HCT116 (cell line): ENCODE measurements at regions not wholly inside any gene's neighbourhood (a gene's known extent, or its start where the extent isn't known, plus 50 kb on each side); places are given as distances from the start of the nearest gene placed in this dataset.

ENCODE experiments used
- ATAC-seq: fragments of 200-7000 bp; cut with Tn5 transposase; 2 replicates; pipeline ENCODE4 v1.9.1; 2020; ENCODE audit warnings: mild to moderate bottlenecking, moderate library complexity
- BruUV-seq: library from RNA; stranded (reverse); fragments of 400-500 nt; replicated peaks from 2 replicates; lab custom pipeline; 2021; lab: Mats Ljungman, UMichigan
- CTCF ChIA-PET: fragments of 300-600 bp; sonication (Branson Sonifier 250); formaldehyde crosslinking; loops from one replicate; lab custom pipeline; 2021; ENCODE audit warnings: antibody characterized with exemption; lab: Charles Lee
- POLR2A ChIA-PET: fragments of 300-600, 350-600 bp; sonication (Branson Sonifier 250); formaldehyde crosslinking; loops from one replicate; lab custom pipeline; 2021; ENCODE audit warnings: antibody characterized with exemption; lab: Charles Lee
- RAD21 ChIA-PET, 2 experiments: fragments of 300-600 bp; sonication (Branson Sonifier 250); formaldehyde crosslinking; loops; one replicate each; lab custom pipeline; 2023; ENCODE audit warnings: low total read pairs in 2 of 2; ENCODE audit not compliant: uncharacterized antibody in 2 of 2, unreplicated experiment in 2 of 2, low non-redundant PET in 1 of 2; lab: Charles Lee
- DNase-seq: peaks from one replicate; pipeline ENCODE4 v3.0.0-alpha.2; 2010; ENCODE audit warnings: low read depth, low spot score
- H2AFZ ChIP-seq: fragments of 200-600 bp; shearing (Covaris generic), sonication (generic); 2 replicates; pipeline ENCODE4 v1.6.1; 2017; ENCODE audit warnings: low read depth, mixed run types, mixed read lengths, antibody characterized with exemption, low read length; ENCODE audit not compliant: poor library complexity, severe bottlenecking
- H3K27ac ChIP-seq: 2 replicates; pipeline ENCODE4 v1.5.1; 2012; ENCODE audit warnings: low read depth, low read length
- H3K27me3 ChIP-seq: fragments of 200-600 bp; sonication (generic); 2 replicates; pipeline ENCODE4 v1.6.1; 2016; ENCODE audit warnings: mixed run types, low read length, mixed read lengths; ENCODE audit not compliant: insufficient read depth
- H3K36me3 ChIP-seq, 2 experiments: fragments of 200-500 bp in 1 of 2; fragments of 200-600 bp in 1 of 2; sonication (Bioruptor generic) in 1 of 2; sonication (generic) in 1 of 2; 2 replicates each; pipeline versions ENCODE4 v1.5.1 to v1.6.1; 2014 to 2016; ENCODE audit warnings: low read length in 2 of 2, inconsistent platforms in 1 of 2, mixed read lengths in 1 of 2, mixed run types in 1 of 2; ENCODE audit not compliant: insufficient read depth in 2 of 2, control insufficient read depth in 1 of 2
- H3K4me1 ChIP-seq, 2 experiments: fragments of 200-600 bp in 1 of 2; sonication (generic) in 1 of 2; 2 replicates each; pipeline versions ENCODE4 v1.5.1 to v1.6.1; 2012 to 2017; ENCODE audit warnings: low read length in 2 of 2, inconsistent platforms in 1 of 2, mild to moderate bottlenecking in 1 of 2, mixed read lengths in 1 of 2, mixed run types in 1 of 2, moderate library complexity in 1 of 2; ENCODE audit not compliant: insufficient read depth in 2 of 2, control insufficient read depth in 1 of 2
- H3K4me2 ChIP-seq: fragments of 200-600 bp; sonication (generic); 2 replicates; pipeline ENCODE4 v1.6.1; 2017; ENCODE audit warnings: mixed run types, low read length, mixed read lengths
- H3K4me3 ChIP-seq, 2 experiments: fragments of 200-600 bp in 1 of 2; sonication (generic) in 1 of 2; replicated peaks in 1 of 2; 2 replicates each; pipeline ENCODE4 v1.5.1; 2011 to 2016; ENCODE audit warnings: low read length in 2 of 2, control low read depth in 1 of 2, low read depth in 1 of 2, mild to moderate bottlenecking in 1 of 2, mixed read lengths in 1 of 2, mixed run types in 1 of 2
- H3K79me2 ChIP-seq: fragments of 200-600 bp; sonication (generic); 2 replicates; pipeline ENCODE4 v1.6.1; 2017; ENCODE audit warnings: mild to moderate bottlenecking, mixed run types, low read length, moderate library complexity, mixed read lengths; ENCODE audit not compliant: insufficient read depth
- H3K9ac ChIP-seq: fragments of 200-600 bp; sonication (generic); 2 replicates; pipeline ENCODE4 v1.6.1; 2016; ENCODE audit warnings: low read length, mixed read lengths
- H3K9me2 ChIP-seq: fragments of 200-600 bp; sonication (generic), shearing (Covaris generic); 2 replicates; pipeline ENCODE4 v1.6.1; 2017; ENCODE audit warnings: mixed run types, mild to moderate bottlenecking, moderate library complexity; ENCODE audit not compliant: insufficient read depth
- H3K9me3 ChIP-seq, 2 experiments: fragments of 200-500 bp in 1 of 2; fragments of 200-600 bp in 1 of 2; sonication (Bioruptor generic) in 1 of 2; sonication (generic) in 1 of 2; 2 replicates each; pipeline ENCODE4 v1.6.1; 2014 to 2017; ENCODE audit warnings: low read length in 2 of 2, mixed read lengths in 2 of 2, inconsistent platforms in 1 of 2, low read depth in 1 of 2, mild to moderate bottlenecking in 1 of 2, mixed run types in 1 of 2, moderate library complexity in 1 of 2; ENCODE audit not compliant: control insufficient read depth in 1 of 2, insufficient read depth in 1 of 2
- H4K20me1 ChIP-seq: fragments of 200-600 bp; sonication (generic), shearing (Covaris generic); 2 replicates; pipeline ENCODE4 v1.6.1; 2017; ENCODE audit warnings: mixed run types, mild to moderate bottlenecking, moderate library complexity; ENCODE audit not compliant: insufficient read depth
- CBX3 ChIP-seq: IDR thresholded peaks from 2 replicates; pipeline ENCODE4 v1.6.1; 2012; ENCODE audit warnings: low read depth
- CEBPB ChIP-seq: IDR thresholded peaks from 2 replicates; pipeline ENCODE4 v1.6.1; 2012; ENCODE audit warnings: low read depth
- EZH2 ChIP-seq: fragments of 200-600 bp; sonication (generic); IDR thresholded peaks from 2 replicates; pipeline ENCODE4 v1.6.1; 2017; ENCODE audit warnings: antibody characterized with exemption, mixed run types
- EZH2phosphoT487 ChIP-seq: fragments of 200-600 bp; IDR thresholded peaks from 2 replicates; pipeline ENCODE4 v1.6.1; 2018; ENCODE audit warnings: antibody characterized with exemption, borderline replicate concordance
- FOSL1 ChIP-seq: IDR thresholded peaks from 2 replicates; pipeline ENCODE4 v1.6.1; 2012; ENCODE audit warnings: low read depth
- MAX ChIP-seq: IDR thresholded peaks from 2 replicates; pipeline ENCODE4 v1.6.1; 2012
- POLR2AphosphoS5 ChIP-seq: IDR thresholded peaks from 2 replicates; pipeline ENCODE4 v1.6.1; 2011; ENCODE audit warnings: mild to moderate bottlenecking, low read depth, low read length, moderate library complexity
- RAD21 ChIP-seq: IDR thresholded peaks from 2 replicates; pipeline ENCODE4 v1.6.1; 2012; ENCODE audit warnings: low read depth, mild to moderate bottlenecking
- SIN3A ChIP-seq: IDR thresholded peaks from 2 replicates; pipeline ENCODE4 v1.6.1; 2012; ENCODE audit warnings: low read depth
- SRF ChIP-seq: IDR thresholded peaks from 2 replicates; pipeline ENCODE4 v1.6.1; 2012; ENCODE audit warnings: low read depth
- TCF7L2 ChIP-seq: IDR thresholded peaks from 2 replicates; pipeline ENCODE4 v1.7.0; 2011; ENCODE audit warnings: borderline replicate concordance, inconsistent platforms; ENCODE audit not compliant: insufficient read depth, insufficient read length; ENCODE audit errors: extremely low read depth
- ZFX ChIP-seq: fragments of 450-650 bp; IDR thresholded peaks from 2 replicates; pipeline ENCODE4 v1.6.1; 2017
- ZNF274 ChIP-seq: fragments of 200-500 bp; sonication (Bioruptor generic); IDR thresholded peaks from 2 replicates; pipeline ENCODE4 v1.6.1; 2014; ENCODE audit warnings: mild to moderate bottlenecking, low read depth, low read length, inconsistent platforms
- intact Hi-C: fragments of 100-400 bp; cut with micrococcal nuclease; formaldehyde crosslinking; loops from 2 replicates; pipeline ENCODE4 v1.10.0; 2022
- TF ChIP-seq, protein P1 (sequence below): IDR thresholded peaks from 2 replicates; pipeline ENCODE4 v1.6.1; 2011; ENCODE audit warnings: mild to moderate bottlenecking, low read length, moderate library complexity; ENCODE audit not compliant: insufficient replicate concordance; ENCODE audit errors: extremely low read depth
- TF ChIP-seq, protein P2 (sequence below): IDR thresholded peaks from 2 replicates; pipeline ENCODE4 v1.6.1; 2012; ENCODE audit warnings: low read depth
- TF ChIP-seq, protein P3 (sequence below): IDR thresholded peaks from 2 replicates; pipeline ENCODE4 v1.6.1; 2012

GRCh38 chr4:115687052-115687755 lies 573.8 kb upstream of the NDST4 start (continued):
- TF ChIP-seq, protein P1, sequence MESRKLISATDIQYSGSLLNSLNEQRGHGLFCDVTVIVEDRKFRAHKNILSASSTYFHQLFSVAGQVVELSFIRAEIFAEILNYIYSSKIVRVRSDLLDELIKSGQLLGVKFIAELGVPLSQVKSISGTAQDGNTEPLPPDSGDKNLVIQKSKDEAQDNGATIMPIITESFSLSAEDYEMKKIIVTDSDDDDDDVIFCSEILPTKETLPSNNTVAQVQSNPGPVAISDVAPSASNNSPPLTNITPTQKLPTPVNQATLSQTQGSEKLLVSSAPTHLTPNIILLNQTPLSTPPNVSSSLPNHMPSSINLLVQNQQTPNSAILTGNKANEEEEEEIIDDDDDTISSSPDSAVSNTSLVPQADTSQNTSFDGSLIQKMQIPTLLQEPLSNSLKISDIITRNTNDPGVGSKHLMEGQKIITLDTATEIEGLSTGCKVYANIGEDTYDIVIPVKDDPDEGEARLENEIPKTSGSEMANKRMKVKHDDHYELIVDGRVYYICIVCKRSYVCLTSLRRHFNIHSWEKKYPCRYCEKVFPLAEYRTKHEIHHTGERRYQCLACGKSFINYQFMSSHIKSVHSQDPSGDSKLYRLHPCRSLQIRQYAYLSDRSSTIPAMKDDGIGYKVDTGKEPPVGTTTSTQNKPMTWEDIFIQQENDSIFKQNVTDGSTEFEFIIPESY: no peak
- no peak for TF ChIP-seq MAX
- TF ChIP-seq, protein P2, sequence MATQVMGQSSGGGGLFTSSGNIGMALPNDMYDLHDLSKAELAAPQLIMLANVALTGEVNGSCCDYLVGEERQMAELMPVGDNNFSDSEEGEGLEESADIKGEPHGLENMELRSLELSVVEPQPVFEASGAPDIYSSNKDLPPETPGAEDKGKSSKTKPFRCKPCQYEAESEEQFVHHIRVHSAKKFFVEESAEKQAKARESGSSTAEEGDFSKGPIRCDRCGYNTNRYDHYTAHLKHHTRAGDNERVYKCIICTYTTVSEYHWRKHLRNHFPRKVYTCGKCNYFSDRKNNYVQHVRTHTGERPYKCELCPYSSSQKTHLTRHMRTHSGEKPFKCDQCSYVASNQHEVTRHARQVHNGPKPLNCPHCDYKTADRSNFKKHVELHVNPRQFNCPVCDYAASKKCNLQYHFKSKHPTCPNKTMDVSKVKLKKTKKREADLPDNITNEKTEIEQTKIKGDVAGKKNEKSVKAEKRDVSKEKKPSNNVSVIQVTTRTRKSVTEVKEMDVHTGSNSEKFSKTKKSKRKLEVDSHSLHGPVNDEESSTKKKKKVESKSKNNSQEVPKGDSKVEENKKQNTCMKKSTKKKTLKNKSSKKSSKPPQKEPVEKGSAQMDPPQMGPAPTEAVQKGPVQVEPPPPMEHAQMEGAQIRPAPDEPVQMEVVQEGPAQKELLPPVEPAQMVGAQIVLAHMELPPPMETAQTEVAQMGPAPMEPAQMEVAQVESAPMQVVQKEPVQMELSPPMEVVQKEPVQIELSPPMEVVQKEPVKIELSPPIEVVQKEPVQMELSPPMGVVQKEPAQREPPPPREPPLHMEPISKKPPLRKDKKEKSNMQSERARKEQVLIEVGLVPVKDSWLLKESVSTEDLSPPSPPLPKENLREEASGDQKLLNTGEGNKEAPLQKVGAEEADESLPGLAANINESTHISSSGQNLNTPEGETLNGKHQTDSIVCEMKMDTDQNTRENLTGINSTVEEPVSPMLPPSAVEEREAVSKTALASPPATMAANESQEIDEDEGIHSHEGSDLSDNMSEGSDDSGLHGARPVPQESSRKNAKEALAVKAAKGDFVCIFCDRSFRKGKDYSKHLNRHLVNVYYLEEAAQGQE: no peak

GRCh38 chr4:115678425-115678941 lies 565.1 kb upstream of the NDST4 start:
- ATAC-seq: no peak
- intact Hi-C loops: no loop called here
- no peak for TF ChIP-seq MAX
- no peak for TF ChIP-seq CBX3
- no peak for TF ChIP-seq EZH2phosphoT487
- TF ChIP-seq FOSL1: no peak
- no peak for TF ChIP-seq CEBPB
- TF ChIP-seq TCF7L2: no peak
- TF ChIP-seq, protein P1: no peak
- TF ChIP-seq EZH2: no peak
- TF ChIP-seq RAD21: no peak
- TF ChIP-seq ZFX: no peak
- TF ChIP-seq SRF: no peak
- no peak for TF ChIP-seq SIN3A
- TF ChIP-seq, protein P3, sequence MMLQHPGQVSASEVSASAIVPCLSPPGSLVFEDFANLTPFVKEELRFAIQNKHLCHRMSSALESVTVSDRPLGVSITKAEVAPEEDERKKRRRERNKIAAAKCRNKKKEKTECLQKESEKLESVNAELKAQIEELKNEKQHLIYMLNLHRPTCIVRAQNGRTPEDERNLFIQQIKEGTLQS: no peak
- TF ChIP-seq POLR2AphosphoS5: no peak
- TF ChIP-seq ZNF274: no peak

More at GRCh38 chr4:115678425-115678941, 565.1 kb upstream of the NDST4 start:
- no peak overlapping the region for H3K4me2 ChIP-seq
- RAD21 ChIA-PET: no interaction called here
- no peaks in the 10 kb centered on the region for H3K9me2 ChIP-seq
- DNase-seq: no peak
- BruUV-seq: no TSS peak
- H3K27me3 ChIP-seq: no peaks in the 10 kb centered on the region
- H2AFZ ChIP-seq: no peak overlapping the region
- POLR2A ChIA-PET: no interaction called here
- H3K79me2 ChIP-seq: no peaks in the 10 kb centered on the region
- H3K9ac ChIP-seq: no peak overlapping the region
- no peaks in the 10 kb centered on the region for H4K20me1 ChIP-seq
- CTCF ChIA-PET: no interaction called here
- no peaks in the 10 kb centered on the region for H3K36me3 ChIP-seq
- no peaks in the 10 kb centered on the region for H3K9me3 ChIP-seq
- H3K27ac ChIP-seq: no peak overlapping the region
- H3K4me1 ChIP-seq: no peaks in the 10 kb centered on the region
- no peak overlapping the region for H3K4me3 ChIP-seq
